Osteoblast (primary cell): ENCODE measurements at regions not wholly inside any gene's neighbourhood (a gene's known extent, or its start where the extent isn't known, plus 50 kb on each side); places are given as distances from the start of the nearest gene placed in this dataset.

ENCODE experiments used
- DNase-seq: peaks from one replicate; pipeline ENCODE4 v3.0.0; 2011; ENCODE audit warnings: low spot score, mixed read lengths; ENCODE audit not compliant: insufficient read length; ENCODE audit errors: missing footprints
- H2AFZ ChIP-seq: 2 replicates; pipeline ENCODE4 v1.6.0; 2011; ENCODE audit warnings: mild to moderate bottlenecking, low read length
- H3K27ac ChIP-seq: 2 replicates; pipeline ENCODE4 v1.5.1; 2011; ENCODE audit warnings: mild to moderate bottlenecking, low read depth, low read length, moderate library complexity
- H3K27me3 ChIP-seq: 2 replicates; pipeline ENCODE4 v1.6.0; 2012; ENCODE audit warnings: mild to moderate bottlenecking, control low read depth, inconsistent platforms, low read length, moderate library complexity; ENCODE audit not compliant: insufficient read depth
- H3K36me3 ChIP-seq: 2 replicates; pipeline ENCODE4 v1.5.1; 2011; ENCODE audit warnings: mild to moderate bottlenecking, low read length, control low read depth, moderate library complexity; ENCODE audit not compliant: insufficient read depth
- H3K4me1 ChIP-seq: 2 replicates; pipeline ENCODE4 v1.5.1; 2011; ENCODE audit warnings: mild to moderate bottlenecking, low read length, control low read depth, moderate library complexity; ENCODE audit not compliant: insufficient read depth
- H3K4me2 ChIP-seq: 2 replicates; pipeline ENCODE4 v1.6.0; 2011; ENCODE audit warnings: mild to moderate bottlenecking, low read length; ENCODE audit not compliant: insufficient read depth
- H3K4me3 ChIP-seq: fragments of 200-600 bp; sonication (generic); 3 replicates; pipeline ENCODE4 v1.5.1; 2012; ENCODE audit warnings: mild to moderate bottlenecking, low read length, inconsistent platforms; ENCODE audit not compliant: insufficient read depth
- H3K79me2 ChIP-seq: 2 replicates; pipeline ENCODE4 v1.6.0; 2012; ENCODE audit warnings: mild to moderate bottlenecking, low read length, control low read depth, inconsistent platforms; ENCODE audit not compliant: insufficient read depth
- H3K9me3 ChIP-seq: 2 replicates; pipeline ENCODE4 v1.5.1; 2011; ENCODE audit warnings: low read depth, low read length, control low read depth
- H4K20me1 ChIP-seq: 2 replicates; pipeline ENCODE4 v1.6.0; 2012; ENCODE audit warnings: mild to moderate bottlenecking, low read length, control low read depth; ENCODE audit not compliant: insufficient read depth
- TF ChIP-seq, protein P1 (sequence below): IDR thresholded peaks from 2 replicates; pipeline ENCODE4 v1.5.1; 2011; ENCODE audit warnings: mild to moderate bottlenecking, low read depth, low read length, moderate library complexity; ENCODE audit errors: extremely low read depth

DNA sequence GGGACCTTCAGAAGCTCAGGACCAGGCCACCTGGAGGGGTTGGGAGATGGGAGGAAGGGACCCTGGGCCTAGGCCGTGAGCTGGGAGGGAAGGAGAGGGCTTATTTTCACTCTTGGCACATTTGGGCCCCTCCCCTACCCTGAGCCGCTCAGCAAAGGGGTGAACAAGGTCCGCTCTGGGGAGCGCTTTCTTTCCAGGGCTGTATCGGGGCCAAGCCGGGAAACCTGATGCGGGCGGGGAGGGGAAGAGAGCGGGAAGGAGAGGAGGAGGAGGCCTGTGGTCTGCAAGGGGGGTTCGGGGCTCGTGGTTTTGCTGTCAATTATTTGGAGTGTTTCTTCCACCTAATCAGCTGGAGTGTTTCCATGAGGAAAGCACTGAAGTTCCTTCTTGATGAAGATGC is 62.7 kb upstream of the RXRA start:
- Histone ChIP-seq H3K4me2 (no peak overlapping the region), H4K20me1 (no peaks in the 10 kb centered on the region), H3K9me3 (no peaks in the 10 kb centered on the region), H3K4me1 (no peaks in the 10 kb centered on the region), H2AFZ (no peak overlapping the region), H3K79me2 (no peaks in the 10 kb centered on the region), H3K36me3 (no peaks in the 10 kb centered on the region), H3K27me3 (peaks cover 18% of the 10 kb centered on the region), H3K27ac (no peak overlapping the region), H3K4me3 (no peak overlapping the region)
- TF ChIP-seq, protein P1, sequence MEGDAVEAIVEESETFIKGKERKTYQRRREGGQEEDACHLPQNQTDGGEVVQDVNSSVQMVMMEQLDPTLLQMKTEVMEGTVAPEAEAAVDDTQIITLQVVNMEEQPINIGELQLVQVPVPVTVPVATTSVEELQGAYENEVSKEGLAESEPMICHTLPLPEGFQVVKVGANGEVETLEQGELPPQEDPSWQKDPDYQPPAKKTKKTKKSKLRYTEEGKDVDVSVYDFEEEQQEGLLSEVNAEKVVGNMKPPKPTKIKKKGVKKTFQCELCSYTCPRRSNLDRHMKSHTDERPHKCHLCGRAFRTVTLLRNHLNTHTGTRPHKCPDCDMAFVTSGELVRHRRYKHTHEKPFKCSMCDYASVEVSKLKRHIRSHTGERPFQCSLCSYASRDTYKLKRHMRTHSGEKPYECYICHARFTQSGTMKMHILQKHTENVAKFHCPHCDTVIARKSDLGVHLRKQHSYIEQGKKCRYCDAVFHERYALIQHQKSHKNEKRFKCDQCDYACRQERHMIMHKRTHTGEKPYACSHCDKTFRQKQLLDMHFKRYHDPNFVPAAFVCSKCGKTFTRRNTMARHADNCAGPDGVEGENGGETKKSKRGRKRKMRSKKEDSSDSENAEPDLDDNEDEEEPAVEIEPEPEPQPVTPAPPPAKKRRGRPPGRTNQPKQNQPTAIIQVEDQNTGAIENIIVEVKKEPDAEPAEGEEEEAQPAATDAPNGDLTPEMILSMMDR, result no peak
- no peak for DNase-seq

- H3K4me2 ChIP-seq, result no peak overlapping the region
- H3K4me3 ChIP-seq, result no peak overlapping the region
- no peaks in the 10 kb centered on the region for H3K9me3 ChIP-seq
- H2AFZ ChIP-seq, result no peak overlapping the region
- no peak for DNase-seq
- H4K20me1 ChIP-seq, result no peaks in the 10 kb centered on the region
- TF ChIP-seq, protein P1, result no peak
- H3K79me2 ChIP-seq, result no peaks in the 10 kb centered on the region
- no peak overlapping the region for H3K27ac ChIP-seq
- H3K27me3 ChIP-seq, result peaks cover 18% of the 10 kb centered on the region
- H3K4me1 ChIP-seq, result no peaks in the 10 kb centered on the region
- H3K36me3 ChIP-seq, result no peaks in the 10 kb centered on the region
Measured at GRCh38 chr9:134264169-134264568, 62.1 kb upstream of the RXRA start.

- Histone ChIP-seq H3K9me3 (no peaks in the 10 kb centered on the region), H3K4me2 (no peak overlapping the region), H3K36me3 (no peaks in the 10 kb centered on the region), H3K27ac (no peak overlapping the region), H4K20me1 (no peaks in the 10 kb centered on the region), H3K27me3 (peaks cover 25% of the 10 kb centered on the region), H2AFZ (no peak overlapping the region), H3K4me3 (no peak overlapping the region), H3K79me2 (no peaks in the 10 kb centered on the region), H3K4me1 (no peaks in the 10 kb centered on the region)
- no peak for DNase-seq
- TF ChIP-seq, protein P1, result no peak
Measured at GRCh38 chr9:134265078-134265477, 61.2 kb upstream of the RXRA start.

DNA sequence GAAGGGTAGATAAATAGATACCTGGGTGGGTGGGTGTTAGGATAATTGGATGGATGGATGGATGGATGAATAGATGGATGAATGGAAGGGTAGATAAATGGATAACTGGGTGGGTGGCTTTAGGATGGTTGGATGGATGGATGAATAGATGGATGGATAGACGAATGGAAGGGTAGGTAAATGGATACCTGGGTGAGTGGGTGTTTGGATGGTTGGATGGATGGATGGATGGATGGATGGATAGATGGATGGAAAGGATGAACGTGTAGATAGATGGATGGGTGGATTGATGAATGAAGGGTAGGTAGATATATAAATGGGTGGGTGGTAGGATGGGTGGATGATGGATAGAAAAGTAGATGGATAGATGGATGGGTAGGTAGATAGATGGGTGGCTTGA is 59.8 kb upstream of the RXRA start:
- no peaks in the 10 kb centered on the region for H4K20me1 ChIP-seq
- H3K27ac ChIP-seq, result no peak overlapping the region
- no peaks in the 10 kb centered on the region for H3K9me3 ChIP-seq
- TF ChIP-seq, protein P1, result no peak
- no peaks in the 10 kb centered on the region for H3K79me2 ChIP-seq
- H3K27me3 ChIP-seq, result peaks cover 25% of the 10 kb centered on the region
- H3K36me3 ChIP-seq, result no peaks in the 10 kb centered on the region
- no peak overlapping the region for H2AFZ ChIP-seq
- H3K4me2 ChIP-seq, result no peak overlapping the region
- no peak overlapping the region for H3K4me3 ChIP-seq
- DNase-seq, result no peak
- no peaks in the 10 kb centered on the region for H3K4me1 ChIP-seq
